SK-N-SH (cell line): ENCODE measurements at regions not wholly inside any gene's neighbourhood (a gene's known extent, or its start where the extent isn't known, plus 50 kb on each side); places are given as distances from the start of the nearest gene placed in this dataset.
A peak's percentile ranks its signal among the peaks of the same experiment; 100 is the strongest.

ENCODE experiments used
- CTCF ChIA-PET: fragments of 300-600, 350-600 bp; formaldehyde crosslinking; extraction: SDS; loops from one replicate; lab custom pipeline; 2021; lab: Yijun Ruan, JAX
- POLR2A ChIA-PET: fragments of 350-600 bp; sonication (Branson Sonifier 250); formaldehyde crosslinking; extraction: SDS; loops from one replicate; lab custom pipeline; 2020; ENCODE audit warnings: antibody characterized with exemption, inconsistent platforms; lab: Yijun Ruan, JAX
- DNase-seq: peaks from one replicate; pipeline ENCODE4 v3.0.0; 2012
- H2AFZ ChIP-seq: fragments of 200-600 bp; sonication (generic); 2 replicates; pipeline ENCODE4 v1.8.1; 2016; ENCODE audit warnings: antibody characterized with exemption, mild to moderate bottlenecking, low read depth
- H3F3A ChIP-seq: fragments of 200-600 bp; sonication (generic); replicated peaks from 2 replicates; pipeline ENCODE3; 2016; ENCODE audit warnings: antibody characterized with exemption, mild to moderate bottlenecking; ENCODE audit not compliant: insufficient read depth
- H3K27ac ChIP-seq, 2 experiments: fragments of 200-500 bp in 1 of 2; fragments of 200-600 bp in 1 of 2; sonication (Bioruptor generic) in 1 of 2; sonication (generic), shearing (Covaris generic) in 1 of 2; 2 replicates each; pipeline versions ENCODE4 v1.5.1 to v1.6.1; 2014 to 2016; ENCODE audit warnings: low read depth in 2 of 2, inconsistent platforms in 1 of 2, low read length in 1 of 2, mild to moderate bottlenecking in 1 of 2, mixed read lengths in 1 of 2
- H3K27me3 ChIP-seq: fragments of 200-600 bp; sonication (generic), shearing (Covaris generic); 2 replicates; pipeline ENCODE4 v1.6.1; 2016; ENCODE audit warnings: mixed run types; ENCODE audit not compliant: insufficient read depth
- H3K36me3 ChIP-seq, 2 experiments: fragments of 200-500 bp in 1 of 2; fragments of 200-600 bp in 1 of 2; sonication (Bioruptor generic) in 1 of 2; sonication (generic) in 1 of 2; replicated peaks in 1 of 2; 2 replicates each; pipeline versions ENCODE3 to v1.5.1; 2014 to 2016; ENCODE audit warnings: low read length in 1 of 2, mild to moderate bottlenecking in 1 of 2; ENCODE audit not compliant: insufficient read depth in 2 of 2, control insufficient read depth in 1 of 2
- H3K4me1 ChIP-seq, 2 experiments: fragments of 200-500 bp in 1 of 2; fragments of 200-600 bp in 1 of 2; sonication (Bioruptor generic) in 1 of 2; sonication (generic), shearing (Covaris generic) in 1 of 2; 2 replicates each; pipeline versions ENCODE4 v1.5.1 to v1.6.1; 2014 to 2016; ENCODE audit warnings: low read depth in 1 of 2, low read length in 1 of 2, mixed run types in 1 of 2; ENCODE audit not compliant: insufficient read depth in 2 of 2, control insufficient read depth in 1 of 2
- H3K4me2 ChIP-seq: fragments of 200-600 bp; sonication (generic), shearing (Covaris generic); 2 replicates; pipeline ENCODE4 v1.6.1; 2017; ENCODE audit warnings: mixed run types
- H3K4me3 ChIP-seq, 2 experiments: fragments of 200-500 bp in 1 of 2; fragments of 200-600 bp in 1 of 2; sonication (Bioruptor generic) in 1 of 2; sonication (generic), shearing (Covaris generic) in 1 of 2; 2 replicates each; pipeline versions ENCODE4 v1.5.1 to v1.8.1; 2014 to 2016; ENCODE audit warnings: low read depth in 2 of 2, inconsistent platforms in 1 of 2, low read length in 1 of 2, mild to moderate bottlenecking in 1 of 2, mixed read lengths in 1 of 2, moderate library complexity in 1 of 2
- H3K79me2 ChIP-seq: fragments of 200-600 bp; sonication (generic); 2 replicates; pipeline ENCODE4 v1.8.1; 2017; ENCODE audit warnings: mild to moderate bottlenecking; ENCODE audit not compliant: insufficient read depth
- H3K9ac ChIP-seq: fragments of 200-600 bp; sonication (generic); 2 replicates; pipeline ENCODE4 v1.6.1; 2017; ENCODE audit warnings: mixed run types
- H3K9me2 ChIP-seq: fragments of 200-600 bp; sonication (generic); 2 replicates; pipeline ENCODE4 v1.6.1; 2017; ENCODE audit warnings: mixed run types
- H3K9me3 ChIP-seq: fragments of 200-600 bp; sonication (generic); 2 replicates; pipeline ENCODE4 v1.6.1; 2017; ENCODE audit warnings: mixed run types, mild to moderate bottlenecking, moderate library complexity
- H4K20me1 ChIP-seq: fragments of 200-600 bp; sonication (generic); 2 replicates; pipeline ENCODE4 v1.6.1; 2017; ENCODE audit warnings: mild to moderate bottlenecking, mixed run types; ENCODE audit not compliant: insufficient read depth
- CHD2 ChIP-seq: fragments of 150-350 bp; IDR thresholded peaks from 2 replicates; pipeline ENCODE4 v1.6.1; 2018; ENCODE audit warnings: low read length; ENCODE audit not compliant: partially characterized antibody
- ELF1 ChIP-seq: IDR thresholded peaks from 2 replicates; pipeline ENCODE4 v1.4.0; 2012
- EZH2phosphoT487 ChIP-seq: fragments of 200-600 bp; sonication (generic); IDR thresholded peaks from 2 replicates; pipeline ENCODE4 v1.6.1; 2017; ENCODE audit warnings: low read depth, mixed run types, mild to moderate bottlenecking, antibody characterized with exemption, moderate library complexity, borderline replicate concordance
- FOXJ3 ChIP-seq: sonication (generic); formaldehyde crosslinking; IDR thresholded peaks from 2 replicates; pipeline ENCODE4 v1.5.1; 2020; ENCODE audit warnings: mild to moderate bottlenecking, missing genetic modification reagents
- GABPA ChIP-seq: IDR thresholded peaks from 2 replicates; pipeline ENCODE4 v1.4.0; 2012; ENCODE audit warnings: low read depth, mild to moderate bottlenecking
- JUND ChIP-seq: IDR thresholded peaks from 2 replicates; pipeline ENCODE4 v1.4.0; 2012
- MEF2A ChIP-seq: IDR thresholded peaks from 2 replicates; pipeline ENCODE4 v1.4.0; 2012; ENCODE audit warnings: low read depth, borderline replicate concordance
- NFIC ChIP-seq: IDR thresholded peaks from 2 replicates; pipeline ENCODE4 v1.4.0; 2012; ENCODE audit warnings: borderline replicate concordance
- NRF1 ChIP-seq: IDR thresholded peaks from 2 replicates; pipeline ENCODE4 v1.6.1; 2012; ENCODE audit warnings: low read depth, mild to moderate bottlenecking, low read length
- POLR2AphosphoS5 ChIP-seq: IDR thresholded peaks from 2 replicates; pipeline ENCODE4 v1.6.1; 2012; ENCODE audit warnings: low read depth, low read length
- RAD21 ChIP-seq: IDR thresholded peaks from 2 replicates; pipeline ENCODE4 v1.6.1; 2012; ENCODE audit warnings: mild to moderate bottlenecking, low read length
- RCOR1 ChIP-seq: fragments of 150-350 bp; IDR thresholded peaks from 2 replicates; pipeline ENCODE4 v1.6.1; 2017; ENCODE audit warnings: antibody characterized with exemption, low read length
- RXRA ChIP-seq: IDR thresholded peaks from 2 replicates; pipeline ENCODE4 v1.4.0; 2012; ENCODE audit warnings: low read depth, mild to moderate bottlenecking, borderline replicate concordance
- SIN3A ChIP-seq: IDR thresholded peaks from 2 replicates; pipeline ENCODE4 v1.6.1; 2012; ENCODE audit warnings: low read depth, mild to moderate bottlenecking, low read length, moderate library complexity, borderline replicate concordance
- TCF12 ChIP-seq: IDR thresholded peaks from 2 replicates; pipeline ENCODE4 v1.4.0; 2012
- WGBS: methylation state at CpG from one replicate; pipeline ENCODE4 v1.1.6; 2017; ENCODE audit warnings: low lambda C conversion rate; 5-methylcytosine and 5-hydroxymethylcytosine counted together
- TF ChIP-seq, protein P1 (sequence below): IDR thresholded peaks from 2 replicates; pipeline ENCODE4 v1.4.0; 2012; ENCODE audit warnings: low read depth
- TF ChIP-seq, protein P2 (sequence below): IDR thresholded peaks from 2 replicates; pipeline ENCODE4; 2012
- TF ChIP-seq, protein P3 (sequence below): IDR thresholded peaks from 2 replicates; pipeline ENCODE4 v1.4.0; 2012; ENCODE audit warnings: low read depth, borderline replicate concordance
- TF ChIP-seq, protein P4 (sequence below): fragments of 150-350 bp; IDR thresholded peaks from 2 replicates; pipeline ENCODE4 v1.6.1; 2016; ENCODE audit warnings: mild to moderate bottlenecking, low read depth, low read length

DNA sequence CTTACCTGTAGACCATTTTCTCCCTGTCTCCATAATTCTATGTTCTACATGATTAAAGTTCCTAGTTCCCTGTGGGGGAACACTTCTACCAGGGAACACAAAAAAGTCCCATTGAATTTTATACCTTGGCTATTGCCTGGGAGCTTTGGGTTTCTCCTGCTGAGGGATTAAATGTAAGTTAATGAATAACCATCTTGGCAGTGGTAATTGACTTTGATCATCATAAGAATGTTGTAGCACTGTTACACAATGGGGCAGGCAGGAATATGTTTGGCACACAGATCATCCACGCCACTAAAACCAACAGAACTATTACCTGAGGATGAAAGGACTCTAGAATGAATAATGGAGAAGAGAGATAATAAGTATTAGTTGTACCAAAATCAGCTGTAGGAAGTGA, 1106.2 kb upstream of the GJE1 start:
- ChIA-PET POLR2A (no interaction called here), CTCF (no interaction called here)
- no peaks in the 10 kb centered on the region for H3K4me1 ChIP-seq
- no peaks in the 10 kb centered on the region for H3K79me2 ChIP-seq
- H3K4me2 ChIP-seq, result no peak overlapping the region
- H3K9me3 ChIP-seq, result peaks cover 3% of the 10 kb centered on the region; the same call in 1 of the 2 replicates
- H2AFZ ChIP-seq, result no peak overlapping the region
- H3K27me3 ChIP-seq, result no peaks in the 10 kb centered on the region
- TF ChIP-seq EZH2phosphoT487, result no peak
- TF ChIP-seq RCOR1, result no peak
- TF ChIP-seq CHD2, result no peak
- TF ChIP-seq RXRA, result no peak
- TF ChIP-seq FOXJ3 (CRISPR knock-in tag), result no peak
- TF ChIP-seq TCF12, result no peak
- TF ChIP-seq RAD21, result no peak
- TF ChIP-seq, protein P1, sequence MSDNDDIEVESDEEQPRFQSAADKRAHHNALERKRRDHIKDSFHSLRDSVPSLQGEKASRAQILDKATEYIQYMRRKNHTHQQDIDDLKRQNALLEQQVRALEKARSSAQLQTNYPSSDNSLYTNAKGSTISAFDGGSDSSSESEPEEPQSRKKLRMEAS, result no peak
- no peak for TF ChIP-seq GABPA
- TF ChIP-seq, protein P2, sequence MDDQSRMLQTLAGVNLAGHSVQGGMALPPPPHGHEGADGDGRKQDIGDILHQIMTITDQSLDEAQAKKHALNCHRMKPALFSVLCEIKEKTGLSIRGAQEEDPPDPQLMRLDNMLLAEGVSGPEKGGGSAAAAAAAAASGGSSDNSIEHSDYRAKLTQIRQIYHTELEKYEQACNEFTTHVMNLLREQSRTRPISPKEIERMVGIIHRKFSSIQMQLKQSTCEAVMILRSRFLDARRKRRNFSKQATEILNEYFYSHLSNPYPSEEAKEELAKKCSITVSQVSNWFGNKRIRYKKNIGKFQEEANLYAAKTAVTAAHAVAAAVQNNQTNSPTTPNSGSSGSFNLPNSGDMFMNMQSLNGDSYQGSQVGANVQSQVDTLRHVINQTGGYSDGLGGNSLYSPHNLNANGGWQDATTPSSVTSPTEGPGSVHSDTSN, result no peak
- TF ChIP-seq, protein P3, sequence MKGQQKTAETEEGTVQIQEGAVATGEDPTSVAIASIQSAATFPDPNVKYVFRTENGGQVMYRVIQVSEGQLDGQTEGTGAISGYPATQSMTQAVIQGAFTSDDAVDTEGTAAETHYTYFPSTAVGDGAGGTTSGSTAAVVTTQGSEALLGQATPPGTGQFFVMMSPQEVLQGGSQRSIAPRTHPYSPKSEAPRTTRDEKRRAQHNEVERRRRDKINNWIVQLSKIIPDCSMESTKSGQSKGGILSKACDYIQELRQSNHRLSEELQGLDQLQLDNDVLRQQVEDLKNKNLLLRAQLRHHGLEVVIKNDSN, result no peak
- TF ChIP-seq, protein P4, sequence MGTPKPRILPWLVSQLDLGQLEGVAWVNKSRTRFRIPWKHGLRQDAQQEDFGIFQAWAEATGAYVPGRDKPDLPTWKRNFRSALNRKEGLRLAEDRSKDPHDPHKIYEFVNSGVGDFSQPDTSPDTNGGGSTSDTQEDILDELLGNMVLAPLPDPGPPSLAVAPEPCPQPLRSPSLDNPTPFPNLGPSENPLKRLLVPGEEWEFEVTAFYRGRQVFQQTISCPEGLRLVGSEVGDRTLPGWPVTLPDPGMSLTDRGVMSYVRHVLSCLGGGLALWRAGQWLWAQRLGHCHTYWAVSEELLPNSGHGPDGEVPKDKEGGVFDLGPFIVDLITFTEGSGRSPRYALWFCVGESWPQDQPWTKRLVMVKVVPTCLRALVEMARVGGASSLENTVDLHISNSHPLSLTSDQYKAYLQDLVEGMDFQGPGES, result no peak
- no peak for TF ChIP-seq MEF2A
- TF ChIP-seq POLR2AphosphoS5, result no peak
- no peak for TF ChIP-seq NRF1
- TF ChIP-seq NFIC, result no peak
- TF ChIP-seq SIN3A, result no peak
- no peak for TF ChIP-seq ELF1
- no peak for DNase-seq
- 21% methylated on average over 1 of the region's 1 CpG for WGBS
- no peak overlapping the region for H3K4me3 ChIP-seq
- H3K9me2 ChIP-seq, result no peaks in the 10 kb centered on the region
- H3K9ac ChIP-seq, result no peak overlapping the region
- H4K20me1 ChIP-seq, result no peaks in the 10 kb centered on the region
- H3K27ac ChIP-seq, result no peak overlapping the region
- H3F3A ChIP-seq, result no peaks in the 10 kb centered on the region
- H3K36me3 ChIP-seq, result no peaks in the 10 kb centered on the region

DNA sequence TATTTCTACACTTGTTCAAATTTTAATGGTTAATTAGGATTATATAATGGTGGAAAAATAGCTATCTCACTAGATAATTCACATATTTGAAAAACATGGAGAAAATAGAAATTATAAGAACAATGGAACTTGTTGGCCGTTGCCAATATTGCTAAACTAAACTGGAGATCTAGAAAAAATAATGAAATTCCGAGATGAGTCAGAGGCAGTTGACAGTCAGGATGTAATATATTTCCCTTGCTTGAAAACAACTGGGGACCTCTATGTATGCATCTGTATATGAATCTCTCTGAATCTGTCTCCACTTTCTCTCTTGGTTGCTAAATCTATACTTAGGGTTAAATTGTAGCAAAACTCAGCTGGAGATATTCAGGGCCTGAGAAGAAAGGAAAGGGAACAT, 1108.2 kb upstream of the GJE1 start:
- H3K9me3 ChIP-seq, result peaks cover 3% of the 10 kb centered on the region; the same call in 1 of the 2 replicates
- no peaks in the 10 kb centered on the region for H3K9me2 ChIP-seq
- no peaks in the 10 kb centered on the region for H3K36me3 ChIP-seq
- POLR2A ChIA-PET, result no interaction called here
- H3K4me3 ChIP-seq, result no peak overlapping the region
- no peaks in the 10 kb centered on the region for H3F3A ChIP-seq
- H3K79me2 ChIP-seq, result no peaks in the 10 kb centered on the region
- TF ChIP-seq, protein P2, result 0 out of 2 replicates have a peak, but pooled peaks have one; percentile 19
- 0 out of 2 replicates have a peak, but pooled peaks have one; percentile 5 for TF ChIP-seq JUND
- TF ChIP-seq RCOR1, result no peak
- TF ChIP-seq, all 33 proteins: peak for 2
- no peak for DNase-seq
- no peak overlapping the region for H2AFZ ChIP-seq
- no peak overlapping the region for H3K9ac ChIP-seq
- 2% methylated on average over 2 of the region's 2 CpGs for WGBS
- no peaks in the 10 kb centered on the region for H3K27me3 ChIP-seq
- CTCF ChIA-PET, result no interaction called here
- H4K20me1 ChIP-seq, result no peaks in the 10 kb centered on the region
- peak overlapping the region in 1 of 2 experiments; percentile 39; a peak in 1 of 4 replicates for H3K27ac ChIP-seq
- H3K4me2 ChIP-seq, result no peak overlapping the region
- no peaks in the 10 kb centered on the region for H3K4me1 ChIP-seq
